ENCODE measurements at regions not wholly inside any gene's neighbourhood (a gene's known extent, or its start where the extent isn't known, plus 50 kb on each side); places are given as distances from the start of the nearest gene placed in this dataset.

GRCh38 chr19:27876976-27877512 lies 1335.9 kb downstream of the UQCRFS1 start:
- TF ChIP-seq CTCF (IDR thresholded peaks at IDR 0.05): no peak
- no peak for TF ChIP-seq POLR2AphosphoS5 (IDR thresholded peaks at IDR 0.05; ENCODE audit: insufficient read depth in 1 of 2, low read depth in 1 of 2)
- TF ChIP-seq POLR2A (IDR thresholded peaks at IDR 0.05): no peak

Data from vagina (tissue), 2 donors.